Loucy (cell line): ENCODE measurements at regions not wholly inside any gene's neighbourhood (a gene's known extent, or its start where the extent isn't known, plus 50 kb on each side); places are given as distances from the start of the nearest gene placed in this dataset.

Experiments
- EZH2phosphoT487 ChIP-seq: fragments of 200-600 bp; IDR thresholded peaks from 2 replicates; pipeline ENCODE4 v1.6.1; 2018; ENCODE audit warnings: antibody characterized with exemption, mild to moderate bottlenecking, moderate library complexity, borderline replicate concordance
- TF ChIP-seq, protein P1 (sequence below): fragments of 200-600 bp; sonication (generic); conservative IDR thresholded peaks from 2 replicates; pipeline ENCODE4 v1.5.1; 2014; ENCODE audit warnings: mild to moderate bottlenecking, antibody characterized with exemption, low read length

DNA sequence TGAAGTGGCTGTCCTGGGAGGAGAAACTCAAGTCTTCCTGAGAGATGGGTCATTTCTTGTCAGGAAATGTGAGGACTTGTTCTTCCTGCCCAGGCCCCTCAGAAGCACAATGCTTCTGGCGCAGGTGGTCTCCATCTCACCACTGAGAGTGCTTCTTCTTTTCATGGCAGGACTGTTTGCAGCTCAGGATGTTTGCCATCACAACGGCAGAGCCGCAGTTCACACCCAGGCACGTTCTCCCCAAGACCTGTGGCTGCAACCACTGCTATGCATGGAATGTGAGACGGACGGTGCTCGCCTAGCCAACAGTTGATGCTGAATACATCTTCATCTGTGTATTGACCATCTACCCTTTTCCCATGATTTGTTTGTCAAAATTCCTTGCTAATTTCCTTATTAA is 216.3 kb downstream of the GADD45G start:
- TF ChIP-seq, protein P1, sequence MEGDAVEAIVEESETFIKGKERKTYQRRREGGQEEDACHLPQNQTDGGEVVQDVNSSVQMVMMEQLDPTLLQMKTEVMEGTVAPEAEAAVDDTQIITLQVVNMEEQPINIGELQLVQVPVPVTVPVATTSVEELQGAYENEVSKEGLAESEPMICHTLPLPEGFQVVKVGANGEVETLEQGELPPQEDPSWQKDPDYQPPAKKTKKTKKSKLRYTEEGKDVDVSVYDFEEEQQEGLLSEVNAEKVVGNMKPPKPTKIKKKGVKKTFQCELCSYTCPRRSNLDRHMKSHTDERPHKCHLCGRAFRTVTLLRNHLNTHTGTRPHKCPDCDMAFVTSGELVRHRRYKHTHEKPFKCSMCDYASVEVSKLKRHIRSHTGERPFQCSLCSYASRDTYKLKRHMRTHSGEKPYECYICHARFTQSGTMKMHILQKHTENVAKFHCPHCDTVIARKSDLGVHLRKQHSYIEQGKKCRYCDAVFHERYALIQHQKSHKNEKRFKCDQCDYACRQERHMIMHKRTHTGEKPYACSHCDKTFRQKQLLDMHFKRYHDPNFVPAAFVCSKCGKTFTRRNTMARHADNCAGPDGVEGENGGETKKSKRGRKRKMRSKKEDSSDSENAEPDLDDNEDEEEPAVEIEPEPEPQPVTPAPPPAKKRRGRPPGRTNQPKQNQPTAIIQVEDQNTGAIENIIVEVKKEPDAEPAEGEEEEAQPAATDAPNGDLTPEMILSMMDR: no peak
- TF ChIP-seq EZH2phosphoT487: no peak
